ENCODE measurements at regions not wholly inside any gene's neighbourhood (a gene's known extent, or its start where the extent isn't known, plus 50 kb on each side); places are given as distances from the start of the nearest gene placed in this dataset.

DNA sequence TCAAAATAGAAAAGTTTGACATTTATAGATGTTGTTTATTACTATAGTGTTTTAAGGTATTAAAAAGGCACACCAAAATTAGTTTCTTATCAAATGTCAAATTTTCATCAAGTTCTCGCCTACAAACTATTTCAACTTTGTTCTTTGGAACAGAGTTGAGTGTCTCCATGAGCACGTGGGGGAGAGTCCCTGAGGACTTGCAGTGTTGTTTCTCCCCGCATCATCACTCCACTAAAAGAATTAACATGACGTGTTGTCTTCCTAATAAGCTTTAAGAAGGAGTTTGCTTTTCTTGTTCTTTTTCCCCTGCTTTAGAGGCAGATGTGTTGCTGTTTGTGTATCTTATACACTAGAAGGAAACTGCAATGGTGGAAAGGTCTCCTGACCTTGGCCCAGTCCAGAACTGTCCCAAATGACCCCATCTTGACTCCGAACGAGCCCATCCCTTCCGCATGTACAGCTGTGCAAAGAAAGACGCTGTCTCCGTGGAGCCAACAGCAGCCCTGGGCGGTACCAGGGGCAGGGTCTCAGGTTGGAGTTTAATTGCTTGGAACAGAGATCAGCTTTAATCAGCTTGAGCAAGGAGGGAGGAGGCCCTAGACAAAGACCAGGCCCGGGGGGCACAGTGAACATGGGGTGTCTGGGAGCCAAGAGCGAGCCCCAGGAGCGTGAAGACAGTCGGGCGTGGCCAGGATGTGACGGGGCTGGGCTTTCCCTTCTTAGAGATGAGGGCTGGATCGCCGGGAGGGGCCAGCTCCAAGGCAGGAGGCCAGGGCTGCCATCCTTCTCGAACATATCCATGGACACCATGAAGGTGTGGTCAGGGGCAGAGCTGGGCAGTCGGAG is 215.4 kb upstream of the RTL1 start:
- TF ChIP-seq POLR2A (IDR thresholded peaks at IDR 0.05; ENCODE audit: low read depth) (no peak), EP300 (IDR thresholded peaks at IDR 0.05) (no peak), POLR2AphosphoS5 (IDR thresholded peaks at IDR 0.05) (no peak)
- TF ChIP-seq, protein P1, sequence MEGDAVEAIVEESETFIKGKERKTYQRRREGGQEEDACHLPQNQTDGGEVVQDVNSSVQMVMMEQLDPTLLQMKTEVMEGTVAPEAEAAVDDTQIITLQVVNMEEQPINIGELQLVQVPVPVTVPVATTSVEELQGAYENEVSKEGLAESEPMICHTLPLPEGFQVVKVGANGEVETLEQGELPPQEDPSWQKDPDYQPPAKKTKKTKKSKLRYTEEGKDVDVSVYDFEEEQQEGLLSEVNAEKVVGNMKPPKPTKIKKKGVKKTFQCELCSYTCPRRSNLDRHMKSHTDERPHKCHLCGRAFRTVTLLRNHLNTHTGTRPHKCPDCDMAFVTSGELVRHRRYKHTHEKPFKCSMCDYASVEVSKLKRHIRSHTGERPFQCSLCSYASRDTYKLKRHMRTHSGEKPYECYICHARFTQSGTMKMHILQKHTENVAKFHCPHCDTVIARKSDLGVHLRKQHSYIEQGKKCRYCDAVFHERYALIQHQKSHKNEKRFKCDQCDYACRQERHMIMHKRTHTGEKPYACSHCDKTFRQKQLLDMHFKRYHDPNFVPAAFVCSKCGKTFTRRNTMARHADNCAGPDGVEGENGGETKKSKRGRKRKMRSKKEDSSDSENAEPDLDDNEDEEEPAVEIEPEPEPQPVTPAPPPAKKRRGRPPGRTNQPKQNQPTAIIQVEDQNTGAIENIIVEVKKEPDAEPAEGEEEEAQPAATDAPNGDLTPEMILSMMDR (IDR thresholded peaks at IDR 0.05): no peak
- Histone ChIP-seq H3K36me3 (no peaks in the 10 kb centered on the region), H3K4me1 (no peaks in the 10 kb centered on the region), H3K9me3 (no peaks in the 10 kb centered on the region), H3K27me3 (no peaks in the 10 kb centered on the region), H3K27ac (replicated peaks in 1 of 4) (peak overlapping the region in 1 of 4 donors; percentile 54), H3K4me3 (no peak overlapping the region)
- intact Hi-C loops (cut with DNase I): no loop called here
- 78% methylated on average over 19 of the region's 20 CpGs for WGBS
- DNase-seq (ENCODE audit: extremely low spot score): peak; percentile 66

DNA sequence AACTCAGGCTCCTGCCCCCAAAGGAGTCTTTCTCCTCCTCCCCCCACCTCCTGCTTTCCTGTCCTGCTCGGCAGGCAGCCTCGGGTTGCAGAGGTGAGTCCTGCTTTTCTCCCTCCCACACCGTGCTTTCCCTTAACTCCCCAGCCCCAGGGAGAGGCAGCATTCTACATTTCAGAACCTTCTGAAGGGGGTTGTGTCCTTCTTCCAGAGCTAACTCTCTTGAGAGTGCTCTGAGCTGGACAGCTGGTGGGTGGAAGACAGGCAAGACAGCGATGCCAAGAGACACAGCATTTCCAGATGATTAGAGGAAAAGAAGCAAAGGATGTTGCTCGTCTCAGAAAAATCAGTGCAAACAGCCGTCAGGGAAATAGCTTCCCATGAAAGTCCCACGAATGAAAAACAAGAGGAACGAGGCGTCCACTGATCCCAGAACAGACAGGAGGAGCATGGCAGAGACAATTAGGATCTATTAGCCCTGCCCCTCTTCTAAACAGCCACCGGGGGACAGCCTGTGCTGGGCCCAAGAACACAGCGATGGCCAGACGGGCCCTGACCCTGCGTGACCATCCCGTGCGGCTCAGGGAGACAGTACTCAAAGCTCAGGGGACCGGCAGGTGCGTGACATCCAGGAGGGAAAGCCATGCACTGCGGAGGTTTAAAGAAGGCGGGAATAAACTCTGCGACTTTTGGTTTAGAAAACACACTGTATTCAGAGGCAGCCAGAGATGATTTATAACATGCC is 216.5 kb upstream of the RTL1 start:
- 52% methylated on average over 20 of the region's 20 CpGs for WGBS
- H3K4me3 ChIP-seq: peak overlapping the region; percentile 18 to 28 (median 24)
- intact Hi-C loops (cut with DNase I): no loop called here
- TF ChIP-seq POLR2A (IDR thresholded peaks at IDR 0.05; ENCODE audit: low read depth) (no peak), EP300 (IDR thresholded peaks at IDR 0.05) (no peak), POLR2AphosphoS5 (IDR thresholded peaks at IDR 0.05) (no peak)
- TF ChIP-seq, protein P1 (IDR thresholded peaks at IDR 0.05): no peak
- H3K27me3 ChIP-seq: no peaks in the 10 kb centered on the region
- H3K9me3 ChIP-seq: no peaks in the 10 kb centered on the region
- H3K36me3 ChIP-seq: no peaks in the 10 kb centered on the region
- no peaks in the 10 kb centered on the region for H3K4me1 ChIP-seq
- peak; percentile 87 for DNase-seq (ENCODE audit: extremely low spot score)
- H3K27ac ChIP-seq (replicated peaks in 1 of 4): peak overlapping the region in 3 of 4 donors; percentile 11 to 58 (median 54)

DNA sequence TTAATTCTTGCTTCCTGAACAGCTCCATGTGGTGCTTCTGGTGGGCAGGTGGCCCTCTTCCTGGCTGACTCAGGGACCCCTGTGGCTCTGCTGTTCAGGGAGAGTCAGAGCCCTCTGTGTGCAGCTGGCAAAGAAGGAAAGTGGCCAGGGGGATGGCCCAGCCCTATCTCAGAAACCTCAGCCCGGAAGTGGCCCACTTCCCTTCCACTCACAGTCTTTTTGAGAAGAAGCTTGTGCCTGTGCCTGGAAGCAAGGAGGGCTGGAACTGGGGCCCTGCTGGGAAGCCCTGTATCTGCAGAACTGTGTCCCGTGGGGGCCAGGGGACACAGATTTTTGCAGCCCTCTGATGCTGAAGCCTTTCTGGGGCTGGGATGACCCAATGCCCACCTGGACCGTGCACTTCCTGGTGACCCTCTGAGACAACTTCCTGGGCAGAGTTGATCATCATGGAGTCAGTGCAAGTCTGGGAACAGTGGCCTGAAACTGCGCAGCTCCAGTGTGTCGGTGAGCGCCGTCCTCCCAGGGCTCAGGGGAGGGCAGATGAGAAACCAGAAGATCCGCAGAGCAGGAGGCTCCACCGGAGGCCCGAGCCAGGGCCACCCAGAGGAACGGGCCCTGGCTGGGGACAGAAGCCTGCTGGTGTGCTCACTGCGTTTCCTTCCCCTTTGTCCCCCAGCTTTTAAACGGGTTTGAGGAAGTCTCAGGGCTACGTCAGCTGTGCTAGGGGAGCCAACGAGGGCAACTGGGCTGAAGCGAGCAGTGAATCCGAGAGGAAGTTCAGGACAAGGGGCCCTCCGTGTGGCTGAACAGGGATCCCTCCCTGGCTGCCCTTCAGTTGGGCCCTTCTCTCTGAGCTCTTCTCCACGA is 217.4 kb upstream of the RTL1 start:
- peak overlapping the region; percentile 18 to 28 (median 24) for H3K4me3 ChIP-seq
- H3K27ac ChIP-seq (replicated peaks in 1 of 4): peak overlapping the region in 3 of 4 donors; percentile 11 to 58 (median 54)
- TF ChIP-seq EP300 (IDR thresholded peaks at IDR 0.05) (no peak), POLR2A (IDR thresholded peaks at IDR 0.05; ENCODE audit: low read depth) (no peak), POLR2AphosphoS5 (IDR thresholded peaks at IDR 0.05) (no peak)
- TF ChIP-seq, protein P1 (IDR thresholded peaks at IDR 0.05): no peak
- 77% methylated on average over 13 of the region's 19 CpGs for WGBS
- intact Hi-C loops (cut with DNase I): no loop called here
- H3K36me3 ChIP-seq: no peaks in the 10 kb centered on the region
- H3K9me3 ChIP-seq: no peaks in the 10 kb centered on the region
- peak; percentile 91 for DNase-seq (ENCODE audit: extremely low spot score)
- H3K27me3 ChIP-seq: peaks cover 0 to 1% (median 0%) of the 10 kb centered on the region in 4 donors
- no peaks in the 10 kb centered on the region for H3K4me1 ChIP-seq

DNA sequence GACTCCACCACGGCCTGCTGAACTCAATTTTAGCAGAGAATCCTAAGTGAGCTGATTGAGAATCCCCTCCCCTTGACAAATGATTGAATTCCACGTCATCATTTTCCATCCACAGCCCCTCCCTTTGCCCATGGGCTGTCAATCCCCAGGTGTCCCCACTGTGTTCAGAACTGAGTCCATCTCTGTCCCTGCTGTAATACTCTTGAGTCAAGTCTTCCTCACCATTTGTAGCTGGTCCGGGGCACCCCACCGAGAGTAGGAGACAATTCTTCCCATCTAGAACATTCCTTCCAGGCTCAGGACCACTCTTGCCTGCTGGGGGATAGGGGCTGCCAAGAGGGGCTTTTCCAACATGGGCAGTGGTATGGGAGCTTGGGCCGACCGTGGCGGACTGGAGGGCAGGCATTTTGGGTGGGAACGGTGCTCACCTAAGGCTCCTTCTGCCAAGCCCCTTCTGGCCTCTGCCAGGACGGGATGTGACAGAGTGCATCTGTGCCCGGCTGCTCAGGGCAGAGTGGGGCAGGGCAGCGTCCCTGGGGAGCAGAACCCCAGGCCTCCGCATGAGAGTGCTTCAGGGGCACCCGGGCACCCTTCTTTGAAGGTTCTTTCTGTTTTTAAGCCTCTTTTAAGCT is 218.1 kb upstream of the RTL1 start:
- DNase-seq (ENCODE audit: extremely low spot score): peak; percentile 75
- intact Hi-C loops (cut with DNase I): no loop called here
- H3K9me3 ChIP-seq: no peaks in the 10 kb centered on the region
- peak overlapping the region in 1 of 4 donors; percentile 54 for H3K27ac ChIP-seq (replicated peaks in 1 of 4)
- no peaks in the 10 kb centered on the region for H3K4me1 ChIP-seq
- peaks cover 0 to 9% (median 0%) of the 10 kb centered on the region in 4 donors for H3K27me3 ChIP-seq
- no peak for TF ChIP-seq POLR2A (IDR thresholded peaks at IDR 0.05; ENCODE audit: low read depth)
- TF ChIP-seq POLR2AphosphoS5 (IDR thresholded peaks at IDR 0.05): no peak
- TF ChIP-seq, protein P1 (IDR thresholded peaks at IDR 0.05): no peak
- no peak for TF ChIP-seq EP300 (IDR thresholded peaks at IDR 0.05)
- no peaks in the 10 kb centered on the region for H3K36me3 ChIP-seq
- 89% methylated on average over 7 of the region's 13 CpGs for WGBS
- H3K4me3 ChIP-seq: no peak overlapping the region
